Astrocyte of the cerebellum (primary cell): ENCODE measurements at regions not wholly inside any gene's neighbourhood (a gene's known extent, or its start where the extent isn't known, plus 50 kb on each side); places are given as distances from the start of the nearest gene placed in this dataset.
"Not testable (repeated sequence)": the region's sequence is repeated elsewhere in the genome, so short reads cannot be mapped to it uniquely, and the experiment has no call there.

Experiments
- DNase-seq: peaks from one replicate; pipeline ENCODE4 v3.0.0-alpha.2; 2011; ENCODE audit warnings: low read depth
- H3K4me3 ChIP-seq: 2 replicates; pipeline ENCODE4 v1.5.1; 2011; ENCODE audit warnings: mild to moderate bottlenecking, low read depth, low read length, moderate library complexity
- CTCF ChIP-seq: IDR thresholded peaks from 2 replicates; pipeline ENCODE4 v1.5.1; 2012; ENCODE audit warnings: low read length, low read depth, moderate library complexity, mild to moderate bottlenecking; ENCODE audit errors: missing control alignments
- in situ Hi-C: cut with HindIII; loops from 2 replicates; pipeline ENCODE4 v1.10.0; 2017; ENCODE audit warnings: low sequenced_read_pairs

GRCh38 chr6:130494729-130495128, 128.9 kb downstream of the TMEM200A start:
- no peak overlapping the region for H3K4me3 ChIP-seq
- in situ Hi-C loops: no loop called here
- DNase-seq: no peak
- no peak for TF ChIP-seq CTCF

DNA sequence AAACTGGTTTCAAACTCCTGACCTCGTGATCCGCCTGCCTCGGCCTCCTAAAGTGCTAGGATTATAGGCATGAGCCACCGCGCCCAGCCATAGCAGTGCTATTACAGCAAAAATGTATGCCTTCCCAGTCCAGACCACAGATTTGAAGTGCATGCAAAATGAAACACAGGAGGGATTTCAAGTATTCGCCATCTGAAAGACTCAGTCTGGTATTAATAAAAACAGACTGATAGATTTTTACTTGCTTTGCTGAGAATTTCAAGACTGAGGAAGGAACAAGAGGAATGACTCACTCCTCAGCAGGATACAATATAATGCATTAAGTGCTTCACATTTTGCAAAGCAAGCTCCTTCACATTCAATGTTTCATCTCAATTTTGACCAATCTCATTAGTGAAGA, 134.9 kb downstream of the TMEM200A start:
- DNase-seq: peak; percentile 84
- no peak for TF ChIP-seq CTCF
- H3K4me3 ChIP-seq: no peak overlapping the region
- in situ Hi-C loops: no loop called here

- in situ Hi-C loops: no loop called here
- TF ChIP-seq CTCF: no peak
- no peak overlapping the region for H3K4me3 ChIP-seq
- DNase-seq: peak; percentile 28
Measured at GRCh38 chr6:130503146-130503545, 137.3 kb downstream of the TMEM200A start.

DNA sequence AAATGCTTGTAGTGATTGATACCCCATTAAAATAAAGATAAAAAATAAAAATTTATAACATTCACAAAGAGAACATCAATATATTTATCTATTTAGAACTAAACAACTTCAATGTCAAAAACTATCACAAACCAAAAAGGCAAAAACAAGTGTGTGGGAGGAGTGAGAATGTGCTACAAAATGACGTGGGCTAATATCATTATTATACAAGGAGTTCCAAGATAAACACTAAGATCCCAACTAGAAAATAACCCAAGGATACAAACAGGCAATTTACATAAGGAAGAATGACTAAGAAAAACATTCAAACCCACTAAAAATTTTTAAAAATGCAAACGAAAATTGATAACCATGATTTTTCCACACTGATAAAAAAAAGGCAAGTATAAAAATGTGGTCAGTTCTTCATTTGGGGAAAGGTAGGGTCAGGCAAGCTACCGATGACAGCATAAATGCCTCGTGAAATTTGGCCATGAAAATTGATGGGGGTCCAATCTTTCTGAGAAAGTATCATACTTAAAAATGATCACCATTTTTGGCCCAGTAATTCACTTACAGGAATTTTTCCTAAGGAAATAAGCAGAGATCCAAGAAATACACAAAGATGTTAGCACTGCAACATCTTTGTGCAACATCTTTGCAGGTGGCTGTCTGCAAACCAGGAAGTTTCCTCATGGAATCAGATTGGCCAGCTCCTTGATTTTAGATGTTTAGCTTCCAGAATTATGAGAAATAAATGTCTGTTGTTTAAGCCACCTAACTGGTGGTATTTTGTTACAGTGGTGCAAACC, 140.2 kb downstream of the TMEM200A start:
- H3K4me3 ChIP-seq: no peak overlapping the region
- TF ChIP-seq CTCF: no peak
- in situ Hi-C loops: no loop called here
- DNase-seq: no peak

GRCh38 chr6:130507005-130507665, 141.3 kb downstream of the TMEM200A start:
- DNase-seq, H3K4me3 ChIP-seq, in situ Hi-C loops: not testable (repeated sequence)

DNA sequence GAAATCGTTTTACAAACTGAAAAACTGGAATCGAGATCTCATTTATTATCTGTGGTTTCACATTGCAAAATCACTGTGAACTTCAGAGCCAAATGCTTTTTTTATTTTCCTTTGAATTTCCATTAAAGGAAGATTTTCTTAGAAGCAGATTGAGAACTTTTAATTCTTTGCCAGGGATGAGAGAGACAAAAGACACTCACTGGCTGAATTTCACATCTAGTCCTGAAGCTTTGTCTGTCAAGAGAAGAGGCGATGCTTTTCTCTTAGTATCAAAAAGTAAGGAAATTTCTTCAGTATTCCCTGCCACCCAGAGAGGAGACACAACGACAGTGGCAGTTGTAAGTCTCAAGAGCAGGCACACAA, 141.8 kb downstream of the TMEM200A start:
- DNase-seq: no peak
- no peak overlapping the region for H3K4me3 ChIP-seq
- in situ Hi-C loops: no loop called here
- no peak for TF ChIP-seq CTCF

DNA sequence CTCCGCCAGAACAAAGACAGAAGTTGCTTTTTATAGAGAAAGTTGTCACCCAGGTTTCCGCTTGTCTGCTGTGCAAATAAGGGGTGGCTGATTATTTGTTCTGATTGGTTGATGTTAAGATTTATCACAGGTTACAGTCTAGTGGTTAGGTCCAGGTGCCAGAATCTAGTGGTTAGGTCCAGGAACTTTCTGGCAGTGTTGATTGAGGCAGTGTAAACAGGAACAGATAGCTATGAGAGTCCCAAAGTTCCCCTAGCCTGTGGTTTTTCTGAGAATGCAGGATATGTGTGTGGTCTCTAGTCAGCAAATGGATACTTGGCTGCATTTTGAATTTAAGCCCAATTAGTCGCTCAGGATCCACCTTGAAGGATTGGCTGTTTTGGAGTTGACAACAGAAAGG, 148.0 kb downstream of the TMEM200A start:
- peak; percentile 92 for DNase-seq
- no peak for TF ChIP-seq CTCF
- no peak overlapping the region for H3K4me3 ChIP-seq
- in situ Hi-C loops: no loop called here
